ENCODE measurements at regions not wholly inside any gene's neighbourhood (a gene's known extent, or its start where the extent isn't known, plus 50 kb on each side); places are given as distances from the start of the nearest gene placed in this dataset.
"Not testable (repeated sequence)": the region's sequence is repeated elsewhere in the genome, so short reads cannot be mapped to it uniquely, and the experiment has no call there.

DNA sequence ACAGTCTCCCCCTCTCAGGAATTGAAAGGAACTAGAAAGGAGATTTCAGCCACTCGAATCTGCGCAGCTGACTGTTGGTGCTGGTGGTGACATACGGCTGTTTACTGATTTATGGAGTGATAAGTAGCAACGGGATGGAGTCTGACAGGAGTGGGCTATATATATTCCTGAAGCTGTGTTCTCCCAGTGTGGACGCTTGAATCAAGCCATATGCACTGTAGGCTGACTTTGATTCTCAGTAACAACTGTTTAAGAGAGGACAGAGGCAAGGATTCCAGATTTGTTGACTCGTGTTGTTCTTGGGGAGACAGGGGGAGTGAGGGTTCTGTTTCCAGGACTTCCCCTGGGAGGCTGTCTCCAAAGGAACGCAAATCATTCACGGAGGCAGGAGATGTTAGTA lies 260.1 kb upstream of the AUTS2 start:
- DNase-seq (ENCODE audit: low spot score) = no peak

DNA sequence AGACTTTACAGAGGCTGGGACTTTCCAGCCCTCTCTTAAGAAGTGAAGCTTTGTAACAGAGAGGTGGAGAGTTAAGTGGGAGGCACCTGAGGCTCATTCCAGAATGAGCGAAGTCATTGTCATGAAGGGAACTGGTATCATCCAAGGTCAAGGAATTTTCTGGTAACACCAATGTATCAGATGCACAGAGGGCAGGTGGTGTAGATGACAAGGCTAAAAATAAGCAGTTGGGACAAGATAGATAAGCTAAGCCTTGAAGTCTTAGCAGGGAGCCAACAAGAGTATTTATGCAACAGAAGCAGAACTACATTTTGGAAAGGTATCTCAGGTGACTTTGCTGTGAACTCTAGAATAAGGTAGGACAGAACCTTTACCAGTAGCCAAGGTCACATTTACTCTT lies 257.0 kb upstream of the AUTS2 start:
- no peak for DNase-seq (ENCODE audit: low spot score)

DNA sequence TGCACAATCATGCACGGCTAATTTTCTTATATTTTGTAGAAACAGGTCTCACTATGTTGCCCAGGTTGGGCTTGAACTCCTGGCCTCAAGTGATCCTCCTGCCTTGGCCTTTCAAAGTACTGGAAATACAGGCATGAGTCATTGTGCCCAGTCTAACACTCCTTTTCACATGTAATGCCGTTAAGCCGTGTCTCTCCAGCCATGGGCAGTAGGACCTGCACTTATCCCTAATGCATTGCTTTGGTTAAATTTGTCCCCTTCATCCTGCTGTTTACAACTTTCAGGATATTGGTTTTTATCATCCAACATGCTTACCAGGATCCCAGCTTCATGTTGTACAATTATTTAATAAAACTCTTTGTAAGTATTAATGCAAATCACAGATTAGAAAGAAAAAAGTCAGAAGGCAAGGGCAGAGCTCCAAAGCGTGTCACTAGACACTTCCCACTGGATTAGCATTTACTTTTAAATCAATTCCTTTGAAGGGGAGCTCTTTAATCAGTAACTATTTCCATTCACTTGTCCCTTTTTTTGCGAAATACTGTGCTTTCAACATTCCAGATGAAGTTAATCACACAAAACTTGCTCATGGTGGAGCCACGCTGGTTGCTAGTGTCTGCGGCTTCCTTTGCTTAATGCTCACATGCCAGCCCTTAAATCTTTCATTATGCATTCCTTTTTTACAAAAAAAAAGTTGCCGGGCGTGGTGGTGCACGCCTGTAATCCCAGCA lies 256.0 kb upstream of the AUTS2 start:
- peak; percentile 80 for DNase-seq (ENCODE audit: low spot score)

DNA sequence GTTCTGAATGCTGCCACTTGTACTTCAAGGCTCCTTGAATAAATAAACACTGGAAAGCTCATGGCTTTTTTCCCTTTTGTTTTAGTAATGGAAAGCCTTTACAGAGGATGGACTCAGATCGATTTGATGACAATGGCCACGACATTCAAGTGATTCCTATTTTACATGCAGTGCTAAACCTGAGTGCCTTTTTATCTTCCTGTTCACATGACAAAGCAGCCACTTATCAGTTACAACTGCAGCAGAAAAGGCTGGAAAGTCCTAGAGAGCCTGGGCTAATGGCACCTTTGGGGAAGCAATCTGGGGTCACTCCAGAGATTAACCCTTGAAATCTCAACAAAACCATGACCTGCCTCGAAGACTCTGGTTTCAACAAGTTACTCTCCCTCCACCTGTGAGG lies 249.0 kb upstream of the AUTS2 start:
- no peak for DNase-seq (ENCODE audit: low spot score)

DNA sequence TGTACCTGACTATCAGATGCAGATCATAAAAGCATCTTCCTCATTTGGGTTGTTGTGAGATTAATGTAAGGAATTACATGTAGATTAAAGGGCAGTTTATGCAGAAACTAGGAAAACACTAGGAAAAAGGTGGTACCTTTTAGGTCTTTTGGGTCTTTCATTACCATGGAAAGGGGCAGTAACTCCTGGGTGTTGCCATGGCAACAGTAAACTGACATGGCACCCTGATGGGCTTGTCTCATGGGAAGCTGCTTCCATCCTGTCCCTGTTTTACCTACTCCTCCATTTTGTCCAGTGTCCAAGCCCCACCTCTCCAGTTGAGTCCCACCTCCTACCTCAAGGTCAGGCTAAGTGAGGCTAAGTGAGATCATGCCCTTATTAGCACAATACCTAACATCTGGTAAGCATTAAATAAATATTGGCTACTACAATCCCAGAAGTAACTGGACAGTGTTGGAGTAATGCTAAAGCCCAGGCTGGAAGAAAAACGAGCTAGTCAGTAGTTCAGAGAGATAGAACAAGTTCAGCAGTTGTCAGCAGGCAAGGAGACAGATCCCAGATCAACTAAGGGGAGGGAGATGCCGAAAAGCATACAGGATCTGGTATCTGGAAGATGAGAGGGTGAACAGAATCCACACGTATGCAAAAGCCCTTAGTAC lies 240.0 kb upstream of the AUTS2 start:
- peak; percentile 20 for DNase-seq (ENCODE audit: low spot score)

DNA sequence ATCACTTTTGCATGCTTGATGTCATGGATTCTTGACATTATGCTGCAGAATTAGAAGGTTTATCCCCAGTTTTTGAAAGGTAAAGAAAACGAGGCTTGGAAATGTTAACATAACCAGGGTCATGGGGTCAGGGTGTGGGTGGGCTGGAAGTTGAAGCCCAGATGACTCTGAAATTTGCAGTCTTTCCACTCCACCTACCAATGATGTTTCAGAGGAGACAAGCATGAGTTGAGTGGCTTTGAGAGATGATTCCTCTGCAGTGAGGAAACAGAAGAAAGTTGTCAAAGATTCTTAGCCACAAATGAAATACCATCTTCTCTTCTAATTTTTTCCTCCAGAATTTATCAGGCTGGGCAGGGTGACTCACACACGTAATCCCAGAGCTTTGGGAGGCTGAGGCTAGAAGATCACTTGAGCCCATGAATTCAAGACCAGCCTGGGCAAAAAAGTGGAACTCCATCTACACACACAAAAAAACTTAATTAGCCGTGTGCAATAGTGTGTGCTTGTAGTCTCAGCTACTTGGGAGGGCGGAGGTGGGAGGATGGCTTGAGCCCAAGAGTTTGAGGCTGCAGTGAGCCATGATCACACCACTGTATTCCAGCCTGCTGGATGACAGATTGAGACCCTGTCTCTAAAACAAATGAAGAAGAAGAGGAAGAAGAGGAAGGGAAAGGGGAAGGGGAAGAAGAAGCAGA lies 239.1 kb upstream of the AUTS2 start:
- DNase-seq (ENCODE audit: low spot score) = peak; percentile 45

DNA sequence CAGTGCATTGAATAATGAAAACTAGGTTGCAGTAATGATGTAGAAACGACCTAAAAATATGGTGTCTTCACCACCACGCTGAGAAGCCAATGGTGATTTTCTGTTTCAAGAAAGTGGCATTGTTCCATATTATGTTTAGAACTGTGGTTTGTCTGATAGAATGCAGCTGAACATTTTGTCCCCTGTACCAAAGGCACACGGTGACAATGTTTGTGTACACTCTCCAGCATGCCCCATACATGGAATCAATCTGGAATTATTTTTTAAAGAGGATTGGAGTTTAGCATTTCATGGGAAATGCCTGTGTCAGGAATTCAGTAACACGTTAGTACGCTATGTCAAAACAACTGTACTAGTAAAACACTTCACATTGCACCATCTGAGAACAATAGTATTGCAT lies 237.4 kb upstream of the AUTS2 start:
- DNase-seq (ENCODE audit: low spot score) = no peak

DNA sequence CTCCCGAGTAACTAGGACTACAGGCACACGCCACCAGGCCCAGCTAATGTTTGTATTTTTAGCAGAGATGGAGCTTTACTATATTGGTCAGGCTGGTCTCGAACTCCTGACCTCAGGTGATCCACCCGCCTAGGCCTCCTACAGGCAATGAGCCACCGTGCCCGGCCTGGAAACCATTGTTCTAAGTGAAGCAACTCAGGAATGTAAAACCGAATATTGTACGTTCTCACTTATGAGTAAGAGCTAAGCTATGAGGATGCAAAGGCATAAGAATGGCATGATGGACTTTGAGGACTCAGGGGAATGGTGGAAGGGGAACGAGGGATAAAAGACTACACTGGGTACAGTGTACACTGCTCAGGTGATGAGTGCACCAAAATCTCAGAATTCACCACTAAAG lies 235.1 kb upstream of the AUTS2 start:
- DNase-seq (ENCODE audit: low spot score) = no peak

DNA sequence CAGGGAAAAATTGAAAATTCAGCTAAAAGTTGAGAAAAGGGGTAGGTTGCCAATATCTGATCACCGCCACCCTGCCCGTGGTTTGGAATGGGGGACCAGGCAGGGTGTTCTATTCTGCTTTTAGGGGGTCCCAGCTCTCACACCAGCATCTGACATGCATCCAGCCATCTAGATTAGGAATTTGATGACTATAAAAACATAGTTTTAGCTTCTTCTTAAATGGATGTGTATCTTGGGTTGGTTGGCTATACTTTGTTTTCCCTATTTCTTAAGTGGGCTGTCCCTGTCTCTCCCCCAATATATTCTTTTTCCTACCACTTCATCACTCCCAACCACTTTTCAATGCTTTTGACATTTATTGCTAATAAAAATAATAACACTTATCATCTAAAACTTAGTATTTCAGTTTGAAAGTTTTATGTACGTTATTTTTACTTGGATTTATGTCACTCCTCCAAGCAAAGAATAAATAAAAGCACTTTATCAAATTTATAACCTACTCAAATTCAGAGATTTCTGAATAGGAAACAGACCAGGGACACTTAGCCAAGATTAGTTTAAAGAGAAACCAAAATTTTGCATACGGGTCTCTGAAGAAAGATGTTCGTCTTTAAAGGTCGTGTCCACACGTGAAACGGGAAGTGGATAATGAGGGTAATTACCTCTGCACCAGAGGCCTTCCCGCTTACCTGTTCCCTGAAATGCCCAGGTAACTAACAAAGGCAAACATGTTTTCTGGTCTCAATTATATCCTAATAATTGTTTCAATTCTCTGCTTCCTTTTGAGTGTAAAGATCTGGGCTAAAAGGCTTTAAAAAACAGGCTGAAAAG lies 233.2 kb upstream of the AUTS2 start:
- DNase-seq (ENCODE audit: low spot score) = no peak

DNA sequence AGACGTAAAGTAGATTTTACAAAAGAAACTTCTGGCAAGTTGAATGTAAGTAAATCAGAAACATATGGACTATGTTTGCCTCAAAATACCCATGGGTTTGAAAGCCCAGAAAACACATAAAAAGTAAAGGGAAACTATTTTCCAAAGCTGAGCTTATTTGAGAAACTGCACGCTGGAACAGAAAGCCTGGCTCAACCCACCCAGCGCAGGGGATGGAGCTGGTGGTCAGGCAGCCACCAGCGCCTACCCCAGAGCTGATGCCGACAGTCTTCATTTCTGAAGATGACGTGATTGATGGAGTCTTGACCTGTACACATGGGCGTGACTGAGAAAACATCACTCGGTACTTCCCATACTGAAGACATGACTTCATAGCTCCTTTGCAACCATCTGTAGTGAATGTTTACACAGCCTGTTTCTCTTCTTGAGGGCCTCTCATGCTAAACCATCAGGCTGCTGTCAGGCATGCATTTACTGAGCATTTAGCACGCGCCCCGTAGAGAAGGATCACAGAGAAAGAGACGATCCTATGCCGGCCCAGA lies 232.6 kb upstream of the AUTS2 start:
- peak; percentile 55 for DNase-seq (ENCODE audit: low spot score)

DNA sequence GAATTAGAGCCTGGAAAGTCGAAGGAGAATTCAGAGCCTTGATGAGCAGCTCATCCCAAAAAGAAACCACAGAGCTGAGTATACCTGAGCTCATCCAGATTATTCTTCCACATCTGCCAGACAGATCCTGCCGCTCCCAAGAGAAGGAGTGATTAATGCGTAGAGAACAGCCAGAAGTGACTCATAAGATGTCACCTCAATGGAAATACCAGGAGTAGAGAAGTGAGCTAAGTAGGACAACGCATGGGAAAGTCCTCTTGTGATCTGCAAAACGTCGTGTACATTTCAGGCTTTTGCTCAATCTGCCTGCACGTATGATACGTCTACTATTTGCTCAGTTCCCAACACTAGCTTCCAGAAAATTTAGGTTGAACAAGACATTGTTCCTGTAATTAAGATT lies 230.5 kb upstream of the AUTS2 start:
- DNase-seq (ENCODE audit: low spot score) = peak; percentile 11

DNA sequence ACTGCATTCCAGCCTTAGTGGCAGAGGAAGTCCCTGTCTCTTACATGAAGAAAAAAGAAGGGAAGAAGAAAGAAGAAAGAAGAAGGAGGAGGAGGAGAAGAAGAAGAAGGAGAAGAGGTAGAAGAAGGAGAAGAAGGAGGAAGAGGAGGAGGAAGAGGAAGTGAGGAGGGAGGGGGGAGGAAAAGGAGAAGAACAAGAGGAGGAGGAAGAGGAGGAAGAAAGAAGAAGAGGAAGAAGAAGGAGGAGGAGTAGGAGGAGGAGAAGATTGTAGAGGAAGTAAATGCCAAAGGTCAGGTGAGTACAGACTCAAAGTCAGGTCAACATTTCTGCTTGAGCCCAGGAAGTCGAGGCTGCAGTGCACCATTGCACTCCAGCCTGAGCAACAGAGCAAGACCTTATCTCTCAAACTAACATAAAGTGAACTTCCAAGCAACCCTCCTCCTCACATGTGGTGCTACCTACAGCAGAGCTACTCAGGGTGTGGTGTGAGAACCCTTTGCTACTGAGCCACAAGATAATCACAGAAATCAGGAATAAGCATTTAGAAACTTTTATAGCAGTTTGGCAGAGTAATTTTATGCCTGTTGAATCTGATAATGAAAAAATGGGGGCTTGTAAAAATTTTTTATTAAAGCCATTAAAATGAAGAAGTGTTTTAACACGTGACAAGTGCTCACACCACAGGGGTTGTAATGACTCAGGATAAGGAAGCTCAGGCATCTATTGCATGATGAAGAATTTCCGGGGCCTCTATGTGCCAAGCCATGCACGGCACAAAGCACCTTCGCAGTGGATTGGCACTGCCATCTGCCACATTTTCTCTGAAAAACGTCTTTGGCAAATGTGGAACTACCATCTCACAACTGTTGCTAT lies 224.9 kb upstream of the AUTS2 start:
- DNase-seq (ENCODE audit: low spot score) = peak; percentile 75

DNA sequence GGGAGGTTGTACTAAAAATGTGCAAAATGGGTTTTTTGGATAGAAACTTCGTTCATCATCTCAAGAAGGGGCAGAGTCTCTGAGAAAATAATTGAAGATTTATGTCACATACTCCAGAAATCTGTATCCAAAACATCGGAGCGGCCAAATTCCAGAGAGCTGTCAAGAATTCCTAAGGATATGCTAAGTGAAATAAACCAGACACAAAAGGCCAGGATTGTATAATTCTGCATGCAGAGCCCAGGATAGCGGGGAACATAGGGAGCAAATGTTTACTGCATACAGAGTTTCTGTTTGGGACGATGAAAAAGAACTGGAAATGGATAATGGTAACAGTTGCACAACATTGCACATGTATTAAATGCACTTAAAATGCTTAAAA lies 224.2 kb upstream of the AUTS2 start:
- DNase-seq (ENCODE audit: low spot score) = peak; percentile 46

DNA sequence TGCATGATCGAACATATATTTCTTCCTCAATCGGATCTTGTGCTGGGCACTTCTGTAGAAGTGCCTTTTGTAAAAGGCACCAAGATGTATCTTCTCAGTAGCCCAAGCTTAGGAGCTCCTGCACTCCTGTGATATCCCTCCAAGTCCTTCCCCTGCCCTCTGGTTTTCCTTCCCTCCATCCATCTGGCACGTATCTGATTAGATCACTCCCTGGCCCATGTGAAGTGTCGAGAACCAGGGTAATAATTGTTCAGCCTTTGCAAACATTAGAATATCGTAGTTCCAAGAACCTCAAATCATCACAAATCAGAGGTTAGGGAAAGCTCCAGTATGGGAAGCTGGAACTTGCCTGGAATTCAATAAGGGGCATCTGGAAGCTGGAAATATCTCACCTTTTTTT lies 221.1 kb upstream of the AUTS2 start:
- DNase-seq (ENCODE audit: low spot score) = no peak

DNA sequence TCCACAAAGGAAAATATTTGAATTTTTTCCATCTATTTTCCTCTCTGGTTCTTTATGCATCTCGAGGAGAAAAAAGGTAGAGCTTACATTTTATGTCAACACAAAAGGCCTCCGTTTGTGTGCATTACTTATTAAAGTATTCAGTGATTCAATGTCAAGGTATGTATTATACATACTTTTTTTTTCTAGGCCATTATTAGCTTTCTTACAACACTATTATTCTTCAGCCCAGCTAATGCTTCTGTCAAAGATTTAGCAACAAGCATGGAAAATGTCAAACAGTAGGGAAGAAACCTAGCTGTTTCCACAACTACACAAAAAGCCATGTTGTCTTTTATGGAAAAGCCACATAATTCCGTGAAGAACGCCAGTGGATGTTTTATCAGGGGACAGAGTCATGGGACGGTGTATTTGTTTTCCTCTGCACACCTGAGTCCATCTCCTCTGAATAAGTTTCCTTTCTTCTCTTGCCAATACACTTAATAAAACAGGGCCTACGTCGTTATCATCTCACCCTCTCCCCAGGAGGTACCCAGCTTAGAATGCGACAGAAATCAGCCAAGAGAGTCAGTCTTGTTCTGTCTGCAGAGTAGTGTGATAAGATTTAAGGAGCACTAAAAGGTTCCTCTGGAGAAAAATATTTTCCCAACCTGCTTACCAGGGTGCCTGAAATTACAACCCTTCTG lies 209.7 kb upstream of the AUTS2 start:
- DNase-seq (ENCODE audit: low spot score) = no peak

DNA sequence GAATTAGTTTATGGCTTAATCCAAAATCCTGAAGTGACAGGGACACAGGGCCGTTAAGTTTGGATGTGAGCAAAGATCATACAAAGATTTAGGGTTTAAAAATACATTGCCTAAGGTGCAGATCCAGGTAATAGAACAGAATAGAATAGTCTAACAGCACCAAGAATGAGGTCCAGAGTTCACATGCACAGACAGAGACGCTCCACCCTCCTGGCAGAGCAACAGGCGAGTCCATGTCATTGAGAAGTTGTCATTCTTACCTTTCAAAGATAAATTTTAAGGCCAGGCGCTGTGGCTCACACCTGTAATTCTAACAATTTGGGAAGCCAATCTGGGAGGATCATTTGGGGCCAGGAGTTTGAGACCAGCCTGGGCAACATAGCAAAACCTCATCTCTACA lies 209.1 kb upstream of the AUTS2 start:
- DNase-seq (ENCODE audit: low spot score) = no peak

DNA sequence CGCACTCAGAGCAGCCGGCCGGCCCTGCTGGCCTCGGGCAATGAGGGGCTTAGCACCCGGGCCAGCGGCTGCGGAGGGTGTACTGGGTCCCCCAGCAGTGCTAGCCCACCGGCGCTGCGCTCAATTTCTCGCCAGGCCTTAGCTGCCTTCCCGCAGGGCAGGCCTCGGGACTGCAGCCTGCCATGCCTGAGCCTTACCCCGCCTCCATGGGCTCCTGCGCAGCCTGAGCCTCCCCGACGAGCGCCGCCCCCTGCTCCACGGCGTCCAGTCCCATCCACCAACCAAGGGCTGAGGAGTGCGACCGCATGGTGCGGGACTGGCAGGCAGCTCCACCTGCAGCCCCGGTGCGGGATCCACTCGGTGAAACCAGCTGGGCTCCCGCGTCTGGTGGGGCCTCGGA lies 204.4 kb upstream of the AUTS2 start:
- DNase-seq (ENCODE audit: low spot score) = not testable (repeated sequence)

DNA sequence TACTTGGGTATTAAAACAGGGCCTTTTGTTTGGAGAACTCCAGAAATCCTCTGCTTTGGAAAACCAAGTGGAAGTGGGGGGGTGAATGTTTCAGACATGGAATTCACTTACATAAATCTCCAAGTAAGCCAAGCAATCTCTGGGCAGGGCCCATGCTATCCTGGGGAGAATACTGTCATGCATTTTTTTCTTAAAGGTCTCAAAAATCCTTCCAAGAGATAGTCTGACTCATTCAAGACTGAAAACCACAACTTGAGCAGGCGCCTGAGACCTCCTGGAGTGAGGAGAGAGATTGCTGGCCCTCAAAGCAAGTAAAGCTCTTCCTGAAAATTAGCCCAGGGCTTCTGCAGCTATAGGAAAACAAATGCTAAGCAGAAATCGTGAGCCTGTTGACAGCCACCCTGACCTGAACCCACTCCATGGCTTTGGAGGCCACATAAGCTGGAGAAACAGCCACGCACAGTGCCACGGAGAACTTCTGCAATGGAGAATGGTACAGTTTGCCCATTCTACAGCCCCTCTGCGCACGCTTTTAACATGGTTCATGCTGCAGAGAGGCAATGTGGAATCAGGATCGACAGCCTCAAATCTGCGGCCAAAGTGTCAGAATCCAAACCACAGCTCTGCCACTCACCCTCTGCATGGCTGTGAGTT lies 203.1 kb upstream of the AUTS2 start:
- DNase-seq (ENCODE audit: low spot score) = peak; percentile 91

DNA sequence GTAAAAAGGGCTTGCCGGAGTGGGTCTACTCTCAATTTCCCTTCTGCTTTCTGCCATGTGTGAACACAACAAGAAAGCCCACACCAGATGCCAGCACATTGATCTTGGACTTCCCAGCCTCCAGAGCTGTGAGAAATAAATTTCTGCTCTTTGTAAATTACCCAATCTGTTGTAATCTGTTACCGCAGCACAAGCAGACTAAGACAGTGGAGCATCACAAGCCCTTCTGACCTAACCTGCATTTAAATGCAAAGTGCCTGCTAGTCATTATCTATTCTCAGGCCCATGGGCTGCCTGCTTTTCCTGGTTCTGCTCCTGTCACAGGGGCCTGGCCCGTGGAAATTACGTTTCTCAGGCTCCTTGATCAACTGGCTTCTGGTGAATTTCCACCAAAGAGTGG lies 199.3 kb upstream of the AUTS2 start:
- no peak for DNase-seq (ENCODE audit: low spot score)

DNA sequence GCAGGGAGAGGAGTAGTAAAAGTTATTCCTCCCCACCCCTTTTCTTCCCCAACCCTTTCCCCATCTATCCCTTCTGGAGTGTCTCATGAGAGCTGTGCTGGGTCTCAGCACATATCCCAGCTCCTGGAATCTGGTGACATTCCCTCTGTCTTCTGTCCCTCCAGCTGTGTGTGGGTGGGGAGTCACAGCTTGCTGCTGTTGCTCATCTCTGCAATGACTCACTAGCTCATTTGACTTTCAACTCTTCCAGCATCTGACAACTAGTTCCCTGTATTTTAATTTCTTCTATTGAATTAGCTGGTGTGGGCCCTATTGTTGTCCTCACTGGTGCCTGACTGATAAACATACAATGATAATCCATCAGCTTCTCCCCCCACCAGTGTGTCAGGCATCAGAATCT lies 198.9 kb upstream of the AUTS2 start:
- peak; percentile 70 for DNase-seq (ENCODE audit: low spot score)
